H54 (cell line): ENCODE measurements at regions not wholly inside any gene's neighbourhood (a gene's known extent, or its start where the extent isn't known, plus 50 kb on each side); places are given as distances from the start of the nearest gene placed in this dataset.

ENCODE experiments used
- DNase-seq: peaks from one replicate; pipeline ENCODE4 v3.0.0; 2011; ENCODE audit warnings: low spot score, mixed read lengths; ENCODE audit not compliant: insufficient read length
- FAIRE-seq: peaks from 3 replicates; lab custom pipeline; 2011; peaks lifted over from hg19 to GRCh38; lab: Jason Lieb, UNC
- POLR2A ChIP-seq: IDR thresholded peaks from 2 replicates; pipeline ENCODE4 v1.6.1; 2011; ENCODE audit warnings: low read depth, mild to moderate bottlenecking, low read length

- FAIRE-seq (no peak), DNase-seq (no peak)
- TF ChIP-seq POLR2A = no peak
These were observed 59.9 kb upstream of the KCNK1 start for GRCh38 chr1:233554037-233554436.

- DNase-seq (no peak), FAIRE-seq (no peak)
- TF ChIP-seq POLR2A = no peak
These were observed 52.0 kb upstream of the KCNK1 start for GRCh38 chr1:233561708-233562426.
